ENCODE measurements at regions not wholly inside any gene's neighbourhood (a gene's known extent, or its start where the extent isn't known, plus 50 kb on each side); places are given as distances from the start of the nearest gene placed in this dataset.
"Not testable (repeated sequence)": the region's sequence is repeated elsewhere in the genome, so short reads cannot be mapped to it uniquely, and the experiment has no call there.

DNA sequence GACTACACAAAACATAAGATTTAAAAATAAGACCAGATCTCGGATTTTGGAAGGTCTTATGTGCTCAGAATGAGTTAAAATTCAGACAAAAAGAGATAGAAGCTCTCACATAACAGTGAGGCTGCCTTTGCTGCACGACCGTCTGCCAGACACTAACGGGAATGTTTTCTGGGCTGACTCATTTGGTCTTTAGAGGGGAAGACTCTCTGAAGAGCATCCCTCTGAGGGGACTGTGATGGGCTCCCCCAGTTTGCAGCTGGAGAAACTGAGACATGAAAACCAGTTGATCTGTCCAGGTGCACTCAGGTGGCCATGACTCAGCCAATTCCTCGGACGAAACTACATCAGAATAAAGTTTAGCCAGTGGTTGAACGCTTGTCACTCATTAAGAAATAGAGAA is 153.9 kb downstream of the RNASET2 start:
- no peak for DNase-seq

DNA sequence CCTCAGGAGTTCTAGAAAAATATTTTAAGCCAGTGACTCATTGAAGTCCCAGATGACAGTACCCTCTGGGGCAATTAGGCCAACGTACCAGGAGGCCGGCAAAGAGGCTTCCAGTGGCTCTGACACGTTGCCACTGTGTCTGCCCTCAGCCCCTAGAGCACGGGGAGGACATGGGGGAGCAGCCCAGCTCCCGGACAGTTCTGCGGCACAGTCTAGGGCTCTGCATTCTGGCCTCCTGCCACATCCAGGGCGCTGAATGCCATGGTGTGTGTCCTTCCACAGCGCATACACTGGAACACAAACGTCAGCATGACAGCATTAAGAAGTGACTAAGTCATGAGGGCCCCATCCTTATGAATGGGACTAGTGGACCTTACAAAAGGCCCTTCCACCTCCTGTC is 156.2 kb downstream of the RNASET2 start:
- DNase-seq, result no peak

DNA sequence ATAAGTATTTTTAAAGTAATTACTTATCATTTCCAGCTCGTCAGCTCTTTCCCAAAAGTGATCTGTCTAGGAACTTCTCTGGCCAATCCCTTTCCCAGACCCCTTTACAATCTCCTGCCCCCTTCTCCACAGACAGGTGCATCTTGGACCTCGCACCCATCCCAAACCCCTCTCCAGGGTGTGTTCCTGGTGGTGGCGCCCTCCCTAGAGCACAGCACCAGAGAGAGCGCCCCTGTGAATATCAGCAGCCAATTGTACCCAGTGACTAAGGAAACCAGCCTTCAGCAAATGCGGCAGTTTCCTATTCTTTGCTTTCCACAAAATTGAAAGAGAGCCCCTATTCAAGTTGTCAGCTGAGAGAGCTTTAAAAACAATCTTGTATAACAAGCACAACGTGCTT is 157.7 kb downstream of the RNASET2 start:
- DNase-seq, result no peak

DNA sequence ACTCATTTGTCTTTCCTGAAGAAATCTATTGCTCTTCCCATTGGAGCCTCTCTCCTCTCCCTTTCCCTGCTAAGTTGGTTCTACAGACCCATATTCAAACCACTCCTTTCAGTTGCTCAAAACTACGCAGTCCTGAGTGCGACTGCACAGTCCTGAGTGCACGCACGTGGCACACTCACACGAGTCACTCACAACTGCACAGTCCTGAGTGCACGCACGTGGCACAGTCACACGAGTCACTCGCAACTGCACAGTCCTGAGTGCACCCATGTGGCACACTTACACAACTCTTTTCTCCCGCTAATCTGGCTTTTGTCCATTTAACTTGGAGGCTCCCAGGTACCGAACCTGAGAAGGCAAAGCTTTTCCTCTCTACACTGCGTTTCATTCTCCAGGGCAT is 159.7 kb downstream of the RNASET2 start:
- no peak for DNase-seq

DNA sequence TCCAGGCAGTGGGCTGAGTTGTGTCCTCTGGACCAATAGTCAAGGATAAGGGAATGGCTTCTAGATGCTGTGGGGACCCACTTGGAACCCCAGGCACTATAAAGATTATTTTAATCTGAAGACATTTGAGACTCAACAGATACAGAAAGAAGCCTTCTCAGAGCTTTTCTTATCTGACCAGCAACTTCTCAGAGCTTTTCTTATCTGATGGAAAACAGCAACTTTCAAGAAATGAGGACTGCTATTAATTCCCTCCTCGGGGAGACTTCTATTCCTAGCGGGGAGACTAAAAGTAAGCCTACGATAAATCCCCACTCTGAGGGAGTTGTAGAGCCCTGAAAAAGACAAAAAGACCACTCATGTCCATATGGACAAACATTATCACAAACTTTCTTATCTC is 160.5 kb downstream of the RNASET2 start:
- DNase-seq, result no peak

DNA sequence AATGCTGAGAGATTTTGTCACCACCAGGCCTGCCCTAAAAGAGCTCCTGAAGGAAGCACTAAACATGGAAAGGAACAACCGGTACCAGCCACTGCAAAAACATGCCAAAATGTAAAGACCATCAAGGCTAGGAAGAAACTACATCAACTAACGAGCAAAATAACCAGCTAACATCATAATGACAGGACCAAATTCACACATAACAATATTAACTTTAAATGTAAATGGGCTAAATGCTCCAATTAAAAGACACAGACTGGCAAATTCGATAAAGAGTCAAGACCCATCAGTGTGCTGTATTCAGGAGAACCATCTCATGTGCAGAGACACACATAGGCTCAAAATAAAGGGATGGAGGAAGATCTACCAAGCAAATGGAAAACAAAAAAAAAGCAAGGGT is 163.8 kb upstream of the RPS6KA2 start:
- DNase-seq, result not testable (repeated sequence)

DNA sequence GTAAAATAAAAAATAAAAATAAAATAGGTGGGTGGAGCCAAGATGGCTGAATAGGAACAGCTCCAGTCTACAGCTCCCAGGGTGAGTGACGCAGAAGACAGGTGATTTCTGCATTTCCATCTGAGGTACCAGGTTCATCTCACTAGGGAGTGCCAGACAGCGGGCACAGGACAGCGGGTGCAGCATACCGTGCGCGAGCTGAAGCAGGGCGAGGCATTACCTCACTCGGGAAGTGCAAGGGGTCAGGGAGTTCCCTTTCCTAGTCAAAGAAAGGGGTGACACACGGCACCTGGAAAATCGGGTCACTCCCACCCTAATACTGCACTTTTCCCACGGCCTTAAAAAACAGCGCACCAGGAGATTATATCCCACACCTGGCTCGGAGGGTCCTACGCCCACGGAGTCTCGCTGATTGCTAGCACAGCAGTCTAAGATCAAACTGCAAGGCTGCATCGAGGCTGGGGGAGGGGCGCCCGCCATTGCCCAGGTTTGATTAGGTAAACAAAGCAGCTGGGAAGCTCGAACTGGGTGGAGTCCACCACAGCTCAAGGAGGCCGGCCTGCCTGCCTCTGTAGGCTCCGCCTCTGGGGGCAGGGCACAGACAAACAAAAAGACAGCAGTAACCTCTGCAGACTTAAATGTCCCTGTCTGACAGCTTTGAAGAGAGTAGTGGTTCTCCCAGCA is 161.9 kb upstream of the RPS6KA2 start:
- not testable (repeated sequence) for DNase-seq

DNA sequence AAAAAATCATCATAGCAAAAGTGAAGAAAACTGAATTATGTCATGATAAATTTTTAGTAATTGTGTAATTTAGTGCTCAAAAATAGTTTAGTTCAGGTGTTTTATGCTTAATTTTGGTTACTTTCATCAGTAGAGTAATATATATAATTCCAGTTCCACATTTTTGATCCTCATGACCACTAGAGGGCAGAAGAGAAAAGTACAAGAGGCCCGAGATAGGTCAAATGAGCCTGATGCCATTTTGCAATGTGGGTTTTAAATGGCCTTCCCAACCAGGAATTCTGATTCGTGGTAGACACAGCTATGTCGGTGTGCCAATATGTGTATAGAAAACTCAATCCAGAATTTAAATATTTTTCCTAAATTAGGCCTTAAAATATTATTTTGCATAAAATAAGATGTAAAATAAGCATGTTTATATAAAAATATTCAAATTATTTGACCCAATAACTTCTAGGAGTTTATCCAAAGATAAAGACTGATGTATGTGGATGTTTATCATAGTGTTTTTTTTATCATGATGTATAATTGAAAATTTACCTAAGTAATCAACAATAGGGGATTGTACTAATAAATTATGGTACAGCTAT is 159.7 kb upstream of the RPS6KA2 start:
- DNase-seq, result peak; percentile 72

DNA sequence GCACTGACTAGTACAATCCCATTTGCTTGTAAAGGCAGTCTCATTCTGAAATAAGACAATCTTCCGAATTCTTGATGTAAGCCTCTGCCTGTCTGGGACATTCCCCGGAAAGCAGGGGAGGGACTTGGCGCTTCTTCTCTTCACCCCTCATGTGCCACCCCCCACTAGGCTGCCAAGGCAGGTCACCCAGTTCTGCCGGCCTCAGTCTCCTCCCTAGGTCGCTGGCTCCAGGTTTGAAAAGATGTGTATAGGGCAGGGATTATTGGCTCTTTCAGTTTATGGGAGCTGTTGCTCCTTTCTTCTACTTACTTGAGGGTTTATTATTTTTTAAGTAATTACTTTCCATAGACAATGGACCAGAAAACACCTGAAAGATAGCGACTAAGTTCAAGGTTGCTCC is 158.1 kb upstream of the RPS6KA2 start:
- DNase-seq, result no peak

DNA sequence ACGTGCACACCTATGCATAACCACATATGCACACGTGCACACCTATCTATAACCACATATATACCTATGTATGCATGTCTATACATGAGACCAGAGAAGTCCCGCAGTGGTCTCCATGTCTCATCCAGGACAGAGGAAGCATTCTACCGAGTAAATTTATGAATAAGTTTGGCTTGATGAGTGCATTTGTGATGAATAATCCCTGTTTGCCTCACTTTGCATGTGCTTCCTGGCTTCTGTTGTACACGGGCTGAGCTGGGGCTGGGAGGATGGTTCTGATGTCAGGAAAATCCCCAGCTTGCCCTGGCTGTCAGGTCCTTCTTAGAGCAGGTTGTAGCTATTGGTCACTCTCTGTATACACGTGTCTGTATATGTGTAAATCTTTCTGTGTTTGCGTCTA is 157.6 kb upstream of the RPS6KA2 start:
- DNase-seq, result no peak

DNA sequence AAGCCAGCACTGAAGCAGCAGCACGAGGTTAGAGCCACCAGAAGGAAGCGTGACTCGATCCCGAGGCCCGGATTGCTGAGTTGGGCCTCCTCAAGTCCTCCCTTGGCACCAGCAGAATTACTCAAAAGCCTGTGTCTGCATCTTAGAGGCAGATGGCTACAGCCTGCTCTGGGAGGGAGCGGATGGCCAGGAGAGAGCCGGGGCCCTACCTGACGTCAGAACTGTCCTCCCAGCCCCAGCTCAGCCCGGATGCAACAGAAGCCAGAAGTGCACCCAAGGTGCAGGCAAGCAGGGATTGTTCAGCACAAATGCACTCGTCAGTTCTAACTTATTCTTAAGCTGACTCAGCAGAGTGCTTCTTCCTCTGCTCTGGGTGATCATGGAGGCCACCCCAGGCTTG is 155.5 kb upstream of the RPS6KA2 start:
- DNase-seq, result no peak

DNA sequence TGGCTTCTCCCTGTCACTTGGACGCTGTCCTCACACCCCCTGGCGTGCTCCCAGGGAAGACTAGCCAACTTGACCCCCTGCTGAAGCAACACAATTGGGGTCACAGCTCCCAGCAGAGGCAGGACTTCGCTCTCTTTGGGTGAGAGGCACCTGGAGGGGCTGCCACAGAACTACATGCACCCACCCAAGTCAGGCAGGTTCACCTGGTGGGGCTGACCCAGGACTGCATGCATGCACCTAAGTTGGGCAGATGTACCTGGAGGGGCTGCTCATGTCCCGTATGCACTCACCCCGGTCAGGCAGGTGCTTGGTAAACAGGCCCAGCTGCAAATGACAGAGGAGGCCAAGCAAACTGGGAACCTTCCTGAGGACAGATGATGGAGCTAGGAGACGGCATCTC is 154.3 kb upstream of the RPS6KA2 start:
- no peak for DNase-seq

DNA sequence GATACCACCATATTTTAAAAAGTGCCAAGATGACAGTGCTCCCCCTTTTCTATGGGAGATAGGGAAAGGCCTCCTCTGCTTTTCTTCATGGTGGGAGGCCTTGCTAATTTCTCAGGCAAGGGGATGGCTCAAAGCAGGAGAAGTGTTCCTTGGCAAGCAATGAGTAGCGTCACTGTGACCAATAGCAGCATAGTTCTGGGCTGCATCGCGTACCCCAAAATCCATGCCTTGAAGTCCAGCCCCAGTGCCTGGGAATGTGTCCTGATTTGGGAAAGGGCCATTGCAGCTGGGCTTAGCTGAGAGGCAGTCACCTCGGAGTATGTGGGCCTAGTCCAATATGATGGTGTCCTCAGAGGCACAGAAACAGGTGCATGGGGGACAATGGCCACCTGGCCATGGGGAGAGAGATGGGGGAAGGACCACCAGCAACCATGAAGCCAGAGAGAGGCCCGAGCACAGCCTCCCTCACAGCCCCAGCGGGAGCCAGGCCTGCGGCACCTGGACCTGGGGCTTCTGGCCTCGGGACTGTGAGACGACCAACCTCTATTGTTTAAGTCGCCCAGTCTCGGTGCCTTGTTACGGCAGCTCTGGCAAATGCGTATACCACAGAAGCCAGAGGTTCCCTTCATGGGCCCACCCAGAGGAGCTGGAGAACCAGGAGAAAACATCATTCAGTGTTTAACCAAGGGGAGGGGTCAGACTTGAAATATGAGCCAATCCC is 153.1 kb upstream of the RPS6KA2 start:
- DNase-seq, result no peak

DNA sequence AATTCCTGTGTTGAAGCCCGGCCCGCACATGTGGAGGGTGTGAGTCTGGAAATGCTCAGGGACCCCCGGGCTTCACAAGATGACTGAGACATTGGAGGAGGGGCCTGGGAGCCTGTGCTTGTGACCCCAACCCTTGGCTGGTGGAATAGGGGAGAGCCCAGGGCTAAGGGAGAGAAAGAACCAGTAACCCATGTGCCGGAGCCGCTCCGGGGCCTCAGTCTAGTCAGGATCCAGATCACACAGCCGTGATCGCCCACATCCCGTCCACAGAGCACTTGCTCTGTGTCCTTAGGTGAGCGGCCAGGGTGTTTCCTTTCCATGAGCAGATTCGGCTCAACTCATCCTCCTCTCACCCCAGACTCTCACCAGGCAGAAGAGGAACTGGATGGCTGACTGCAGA is 152.3 kb upstream of the RPS6KA2 start:
- no peak for DNase-seq

DNA sequence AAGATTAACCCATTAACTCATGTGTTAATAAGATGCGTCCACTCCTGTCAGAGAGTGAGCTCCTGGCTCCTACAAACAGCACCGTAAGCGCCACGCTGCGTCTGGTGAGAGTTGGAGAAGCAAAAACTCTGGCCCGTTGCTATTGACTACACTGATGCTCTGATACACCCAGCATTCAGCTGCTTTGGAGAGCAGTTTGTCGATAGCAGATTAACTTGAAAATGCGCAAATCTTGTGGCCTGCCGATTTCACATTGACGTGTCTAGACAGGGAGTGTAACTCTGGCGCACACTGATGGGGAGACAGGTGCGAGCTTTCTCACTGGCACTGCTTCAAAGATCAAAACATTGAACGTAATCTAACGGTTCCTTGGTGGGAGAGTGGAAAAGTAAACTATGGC is 151.7 kb upstream of the RPS6KA2 start:
- DNase-seq, result no peak

DNA sequence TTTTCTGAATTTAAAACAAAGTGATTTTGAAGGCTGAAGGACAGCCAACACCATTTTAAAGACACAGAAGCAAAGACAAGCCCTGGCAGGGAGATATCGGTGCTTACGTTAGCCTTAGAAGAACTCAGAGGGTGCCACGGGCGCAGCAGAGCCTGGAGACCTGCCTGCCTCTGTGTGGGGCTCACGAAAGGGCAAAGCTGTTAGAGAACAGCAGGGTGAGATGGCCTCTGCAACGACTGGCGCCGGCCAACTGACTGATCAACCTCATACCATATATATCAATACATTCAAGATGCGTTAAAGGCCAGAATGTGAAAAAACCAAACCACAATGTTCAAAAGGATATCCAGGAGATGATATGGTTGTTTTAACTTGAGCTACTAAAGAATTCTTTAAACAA is 151.0 kb upstream of the RPS6KA2 start:
- no peak for DNase-seq

DNA sequence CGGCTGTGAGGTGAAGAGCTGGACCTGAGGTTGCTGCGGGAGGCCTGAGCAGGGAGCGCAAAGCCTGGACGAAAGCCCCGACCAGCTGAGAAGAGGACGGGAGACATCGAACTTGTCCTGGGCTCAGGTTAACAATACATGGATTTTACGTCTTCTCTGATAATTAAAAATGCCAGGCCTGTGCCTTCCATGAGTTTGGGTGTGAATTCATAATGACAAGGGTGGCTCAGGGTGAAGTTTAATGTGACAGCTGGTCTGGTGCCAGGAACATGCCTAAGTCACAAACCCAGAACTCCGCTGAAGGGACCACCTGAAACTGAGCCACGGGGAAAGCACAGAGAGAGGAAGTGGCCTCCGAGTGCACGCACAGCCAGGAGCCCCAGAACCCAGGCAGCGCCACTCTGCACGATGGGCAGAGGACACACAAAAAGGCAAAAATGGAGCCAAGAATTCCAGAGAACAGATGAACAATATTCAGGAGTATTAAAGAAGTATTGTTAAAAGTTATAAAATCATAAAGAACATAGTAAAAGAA is 150.1 kb upstream of the RPS6KA2 start:
- DNase-seq, result no peak

DNA sequence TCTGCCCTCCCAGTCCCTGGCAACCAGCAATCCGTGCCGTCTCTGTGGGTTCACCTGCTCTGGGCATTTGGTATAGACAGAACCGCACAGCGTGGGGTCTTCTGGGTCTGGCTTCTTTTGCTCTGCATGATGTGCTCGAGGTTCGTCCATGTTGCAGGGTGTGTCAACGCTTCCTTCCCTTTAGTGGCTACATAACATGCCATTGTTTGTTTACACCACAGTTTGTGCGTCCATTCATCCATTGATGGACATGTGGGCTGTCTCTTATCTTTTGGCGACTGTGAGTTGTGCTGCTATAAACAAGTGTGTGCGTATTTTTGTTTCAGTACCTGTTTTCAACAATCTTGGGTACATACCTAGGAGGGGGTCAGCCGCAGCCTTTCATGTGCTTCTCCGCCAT is 149.5 kb upstream of the RPS6KA2 start:
- no peak for DNase-seq

DNA sequence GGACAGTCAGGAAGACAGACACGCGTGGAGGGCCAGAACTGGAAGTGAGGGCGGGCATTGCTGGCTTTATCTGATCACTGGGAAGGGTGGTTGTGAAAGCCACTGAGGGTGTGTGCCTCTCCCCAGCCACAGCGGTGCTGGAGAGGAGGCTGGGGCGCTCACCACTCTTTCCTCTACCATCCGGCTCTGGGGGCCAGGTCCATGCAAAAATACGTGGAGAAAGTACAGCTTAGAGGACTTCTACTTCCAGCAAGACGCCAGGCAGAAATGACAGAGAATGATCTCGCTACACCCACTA is 148.8 kb upstream of the RPS6KA2 start:
- no peak for DNase-seq

DNA sequence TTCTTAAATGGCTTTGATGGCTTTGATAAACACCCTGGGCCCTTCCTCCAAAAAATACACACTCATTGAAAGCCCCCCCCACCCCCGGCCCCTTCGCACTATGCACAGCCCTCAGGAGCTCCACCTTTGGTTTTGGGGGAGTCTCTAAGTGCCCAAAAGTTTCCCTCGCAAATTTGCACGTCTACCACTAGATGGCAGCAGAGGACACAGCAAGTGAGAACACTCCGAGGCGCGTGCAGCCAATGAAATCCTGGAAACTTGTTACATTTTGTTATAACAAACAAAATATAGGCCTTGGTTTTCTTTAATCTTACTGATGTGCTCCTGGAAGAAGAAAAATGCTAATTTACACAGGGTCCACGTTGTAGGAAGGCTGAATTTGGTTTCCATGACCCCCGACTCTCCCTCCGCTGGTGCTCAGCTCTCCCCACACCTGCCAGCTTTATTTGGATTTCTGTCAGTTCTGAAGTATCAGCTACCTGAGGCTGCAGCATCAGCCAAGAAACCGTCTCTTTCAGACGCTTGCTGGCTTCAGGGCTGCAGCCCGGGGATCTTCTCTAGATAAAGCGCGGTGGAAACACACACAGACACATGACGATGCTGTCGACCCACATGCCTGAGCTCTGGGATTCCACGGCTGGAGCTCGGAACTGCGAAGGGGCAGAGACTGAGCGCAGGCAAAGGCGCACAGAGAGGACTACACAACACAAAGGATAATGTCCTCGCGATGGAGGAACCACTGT is 148.3 kb upstream of the RPS6KA2 start:
- DNase-seq, result peak; percentile 80

DNA sequence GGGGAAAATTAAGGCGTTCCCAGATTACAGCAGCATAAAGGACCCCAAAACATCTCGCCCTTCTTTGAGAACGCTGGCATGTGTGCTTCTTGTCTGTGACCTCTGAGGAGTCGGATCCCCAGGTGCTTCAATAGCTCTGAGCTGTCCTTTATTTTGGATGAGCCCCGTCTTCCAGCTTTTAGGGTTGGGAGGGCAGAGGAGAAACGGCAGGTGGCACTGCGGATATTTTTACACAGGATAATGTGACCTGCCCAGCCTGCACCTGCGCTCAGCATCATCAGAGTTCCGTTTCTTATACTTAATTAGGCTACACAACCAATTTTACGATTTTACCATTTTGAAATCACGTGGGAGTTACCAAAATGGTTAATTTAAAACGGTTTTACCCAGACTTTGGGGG is 147.7 kb upstream of the RPS6KA2 start:
- DNase-seq, result no peak

DNA sequence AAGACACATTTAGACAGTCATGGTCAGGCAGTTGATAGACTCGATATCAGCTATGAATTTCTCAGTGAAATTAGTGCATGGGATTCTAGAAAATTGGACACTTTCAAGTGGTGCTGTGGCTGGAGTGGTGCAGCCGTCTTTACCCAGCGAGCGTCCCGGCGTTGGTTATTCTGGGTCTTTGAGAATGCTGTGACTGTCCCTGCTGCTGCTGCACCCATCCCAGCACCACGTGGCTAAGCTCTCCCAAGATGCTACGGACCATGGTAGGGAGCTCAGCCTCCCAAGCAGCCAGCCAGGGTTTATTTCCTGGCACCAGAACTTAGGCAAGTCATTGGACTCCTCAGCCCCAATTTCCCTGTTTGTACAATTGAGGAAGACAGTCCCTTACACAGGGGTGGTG is 147.2 kb upstream of the RPS6KA2 start:
- DNase-seq, result no peak

DNA sequence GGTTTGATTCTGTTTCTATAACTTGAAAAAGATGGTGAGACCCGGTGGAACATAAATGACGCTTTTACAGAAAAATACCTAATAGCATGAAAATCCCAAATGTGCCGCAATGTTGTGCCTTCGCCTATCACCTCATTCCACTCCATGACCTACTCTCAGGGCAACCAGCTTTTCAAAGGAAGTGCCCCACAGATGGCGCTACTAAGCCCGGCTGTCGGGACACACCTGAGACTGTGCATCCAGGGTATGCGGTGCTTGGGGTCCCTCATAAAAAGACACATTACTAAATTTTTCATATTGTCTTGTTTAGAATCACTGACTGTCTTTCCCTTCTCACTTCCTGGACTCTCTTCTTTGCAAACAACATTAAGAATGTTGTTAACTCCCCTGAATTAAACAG is 145.5 kb upstream of the RPS6KA2 start:
- DNase-seq, result no peak

DNA sequence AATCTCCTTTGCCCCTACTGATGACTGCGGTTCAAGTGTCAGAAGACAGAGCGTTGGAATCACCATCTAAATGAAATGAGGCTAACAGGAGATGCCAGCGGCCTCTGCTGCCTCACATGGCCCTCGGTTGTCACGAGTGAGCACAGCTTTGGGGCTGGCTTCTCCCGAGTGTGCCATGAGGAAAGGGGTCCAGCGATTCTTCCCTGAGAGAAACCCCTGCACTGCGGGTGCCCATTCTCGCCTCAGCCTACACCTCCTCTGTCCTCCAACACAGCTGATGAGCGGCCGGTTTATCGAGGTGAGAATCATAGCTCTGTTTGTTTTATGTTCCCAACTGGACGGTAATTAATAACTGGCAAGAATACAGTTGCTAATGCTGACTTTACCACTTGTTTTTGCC is 144.7 kb upstream of the RPS6KA2 start:
- no peak for DNase-seq

Measured in activated CD4-positive, alpha-beta T cell treated with anti-CD3 and anti-CD28 coated beads, Interleukin-2, Interleukin-6, amounts not matched to agents 100 ng/mL and 50 ng/mL, durations not matched to agents 16 hours and 8 hours (primary cell).